Mesodermal cell (in vitro differentiated cells): ENCODE measurements at regions not wholly inside any gene's neighbourhood (a gene's known extent, or its start where the extent isn't known, plus 50 kb on each side); places are given as distances from the start of the nearest gene placed in this dataset.

Source experiments
- H3K27ac ChIP-seq: 2 replicates; pipeline ENCODE4 v1.7.0; 2013; ENCODE audit warnings: mild to moderate bottlenecking, low read depth, low read length, moderate library complexity; ENCODE audit not compliant: severe bottlenecking
- H3K36me3 ChIP-seq: 2 replicates; pipeline ENCODE4 v1.7.1; 2013; ENCODE audit warnings: mild to moderate bottlenecking, low read length, moderate library complexity; ENCODE audit not compliant: control insufficient read depth, insufficient read depth
- H3K4me1 ChIP-seq: one replicate; pipeline ENCODE4 v1.7.1; 2013; ENCODE audit warnings: mild to moderate bottlenecking, low read length; ENCODE audit not compliant: insufficient read depth, control insufficient read depth, poor library complexity, severe bottlenecking
- H3K4me3 ChIP-seq: 2 replicates; pipeline ENCODE4 v1.7.0; 2013; ENCODE audit warnings: low read length, control low read depth, mild to moderate bottlenecking; ENCODE audit not compliant: insufficient read depth, poor library complexity, severe bottlenecking; ENCODE audit errors: extremely low read depth
- H3K9me3 ChIP-seq: 2 replicates; pipeline ENCODE4 v1.7.1; 2013; ENCODE audit warnings: mild to moderate bottlenecking, low read length, moderate library complexity; ENCODE audit not compliant: control insufficient read depth
- WGBS, 2 experiments: methylation state at CpG; one replicate each; pipeline ENCODE4 v1.1.5; 2013; ENCODE audit warnings: missing lambda C conversion rate in 2 of 2; ENCODE audit not compliant: insufficient coverage in 2 of 2; 5-methylcytosine and 5-hydroxymethylcytosine counted together

- Histone ChIP-seq H3K4me1 (peaks cover 18% of the 10 kb centered on the region), H3K9me3 (peaks cover 11% of the 10 kb centered on the region), H3K27ac (no peak overlapping the region), H3K4me3 (no peak overlapping the region), H3K36me3 (no peaks in the 10 kb centered on the region)
- WGBS, 2 experiments: 100% methylated on average over 1 of the region's 2 CpGs
Measured at GRCh38 chr18:55786651-55787272, 198.8 kb upstream of the TCF4 start.

- H3K4me1 ChIP-seq: peaks cover 13% of the 10 kb centered on the region
- no peak overlapping the region for H3K27ac ChIP-seq
- H3K4me3 ChIP-seq: no peak overlapping the region
- peaks cover under 1% of the 10 kb centered on the region for H3K9me3 ChIP-seq
- WGBS, 2 experiments: 100% methylated on average over 1 of the region's 2 CpGs; no CpG with 5 or more reads in 1 of the 2 experiments
- no peaks in the 10 kb centered on the region for H3K36me3 ChIP-seq
Measured at GRCh38 chr18:55783921-55784320, 195.9 kb upstream of the TCF4 start.

GRCh38 chr18:55781481-55781957, 193.5 kb upstream of the TCF4 start:
- Histone ChIP-seq H3K4me1 (peaks cover 23% of the 10 kb centered on the region), H3K36me3 (no peaks in the 10 kb centered on the region), H3K9me3 (no peaks in the 10 kb centered on the region), H3K4me3 (no peak overlapping the region), H3K27ac (peak overlapping the region; percentile 70)
- 7 to 24% methylated on average over 3 to 4 of the region's 6 CpGs for WGBS, 2 experiments

GRCh38 chr18:55780586-55781071, 192.6 kb upstream of the TCF4 start:
- Histone ChIP-seq H3K4me3 (peak overlapping the region; percentile 44), H3K4me1 (peaks cover 23% of the 10 kb centered on the region), H3K36me3 (no peaks in the 10 kb centered on the region), H3K27ac (no peak overlapping the region), H3K9me3 (no peaks in the 10 kb centered on the region)
- 20 to 25% methylated on average over 2 to 6 of the region's 9 CpGs for WGBS, 2 experiments

GRCh38 chr18:55779691-55780585, 191.9 kb upstream of the TCF4 start:
- 2% methylated on average over 48 to 76 of the region's 88 CpGs for WGBS, 2 experiments
- Histone ChIP-seq H3K27ac (no peak overlapping the region), H3K4me1 (peaks cover 23% of the 10 kb centered on the region)

GRCh38 chr18:55778788-55779690, 191.0 kb upstream of the TCF4 start:
- 2 to 8% methylated on average over 6 to 8 of the region's 17 CpGs for WGBS, 2 experiments
- peak overlapping the region; percentile 1 for H3K27ac ChIP-seq
- H3K4me1 ChIP-seq: peaks cover 23% of the 10 kb centered on the region
- no peaks in the 10 kb centered on the region for H3K36me3 ChIP-seq
- H3K9me3 ChIP-seq: no peaks in the 10 kb centered on the region
- H3K4me3 ChIP-seq: peak overlapping the region; percentile 44

More at GRCh38 chr18:55779691-55780585, 191.9 kb upstream of the TCF4 start:
- Histone ChIP-seq H3K36me3 (no peaks in the 10 kb centered on the region), H3K9me3 (no peaks in the 10 kb centered on the region), H3K4me3 (peak overlapping the region; percentile 44)

GRCh38 chr18:55777666-55778304, 189.8 kb upstream of the TCF4 start:
- peaks cover 23% of the 10 kb centered on the region for H3K4me1 ChIP-seq
- H3K36me3 ChIP-seq: no peaks in the 10 kb centered on the region
- 73 to 83% methylated on average over 3 to 5 of the region's 5 CpGs for WGBS, 2 experiments
- no peak overlapping the region for H3K4me3 ChIP-seq
- H3K27ac ChIP-seq: no peak overlapping the region
- H3K9me3 ChIP-seq: no peaks in the 10 kb centered on the region

- WGBS, 2 experiments: 83 to 100% methylated on average over 1 of the region's 2 CpGs
- no peaks in the 10 kb centered on the region for H3K36me3 ChIP-seq
- H3K4me1 ChIP-seq: peaks cover 19% of the 10 kb centered on the region
Measured at GRCh38 chr18:55775972-55776371, 188.0 kb upstream of the TCF4 start.

GRCh38 chr18:55774505-55774904, 186.5 kb upstream of the TCF4 start:
- Histone ChIP-seq H3K27ac (no peak overlapping the region), H3K4me3 (no peak overlapping the region), H3K36me3 (no peaks in the 10 kb centered on the region), H3K9me3 (no peaks in the 10 kb centered on the region), H3K4me1 (peaks cover 13% of the 10 kb centered on the region)
- WGBS, 2 experiments: 88 to 93% methylated on average over 4 to 5 of the region's 5 CpGs

More at GRCh38 chr18:55775972-55776371, 188.0 kb upstream of the TCF4 start:
- Histone ChIP-seq H3K27ac (no peak overlapping the region), H3K9me3 (no peaks in the 10 kb centered on the region), H3K4me3 (no peak overlapping the region)

GRCh38 chr18:55768255-55768654, 180.3 kb upstream of the TCF4 start:
- Histone ChIP-seq H3K4me1 (peaks cover 39% of the 10 kb centered on the region), H3K27ac (peak overlapping the region; percentile 51), H3K36me3 (no peaks in the 10 kb centered on the region), H3K9me3 (no peaks in the 10 kb centered on the region), H3K4me3 (no peak overlapping the region)
- 0 to 14% methylated on average over 1 to 4 of the region's 5 CpGs for WGBS, 2 experiments
